GM19467 (cell line): ENCODE measurements at regions not wholly inside any gene's neighbourhood (a gene's known extent, or its start where the extent isn't known, plus 50 kb on each side); places are given as distances from the start of the nearest gene placed in this dataset.

Experiments
- ATAC-seq: cut with Tn5 transposase; IDR thresholded peaks from one replicate; pipeline ENCODE4 v1.9.1; 2021; ENCODE audit warnings: mild to moderate bottlenecking, moderate library complexity; ENCODE audit not compliant: unreplicated experiment

DNA sequence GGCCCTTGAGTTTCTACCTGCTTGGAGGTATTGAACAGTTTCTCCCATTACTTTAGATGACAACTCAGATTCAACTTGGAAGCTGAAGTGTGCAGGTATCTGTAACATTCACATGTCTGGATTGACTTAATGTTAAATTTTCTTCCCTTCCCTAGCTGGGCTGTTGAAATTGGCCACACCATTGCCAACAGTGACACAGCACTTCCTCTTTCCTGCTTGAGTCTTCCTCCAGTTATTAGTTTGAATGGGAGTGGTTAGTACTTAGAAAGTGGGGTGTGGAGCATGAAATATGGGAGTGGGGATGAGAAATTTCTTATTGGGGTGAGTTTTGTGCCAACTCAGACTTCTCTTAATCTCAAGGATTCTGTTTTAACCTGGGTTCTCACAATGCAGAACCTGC, 454.9 kb downstream of the KCNJ2 start:
- ATAC-seq: no peak

DNA sequence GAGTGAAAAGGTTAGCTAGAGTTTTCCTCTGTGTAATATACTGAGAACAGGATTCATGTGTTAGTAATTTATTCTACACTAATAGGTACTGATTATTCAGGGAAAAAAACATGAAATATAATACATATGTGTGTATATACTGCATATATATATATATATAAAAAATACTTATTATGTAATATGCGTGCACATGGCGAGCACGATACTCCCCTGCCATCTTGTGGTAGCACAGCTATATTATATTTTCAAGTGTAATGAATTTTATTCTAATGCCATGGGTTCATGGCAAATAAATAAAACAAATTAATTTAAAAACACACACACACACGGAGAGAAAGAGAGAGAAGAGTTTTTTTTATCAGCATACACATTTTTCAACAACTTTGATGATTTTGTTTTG, 460.6 kb downstream of the KCNJ2 start:
- no peak for ATAC-seq

DNA sequence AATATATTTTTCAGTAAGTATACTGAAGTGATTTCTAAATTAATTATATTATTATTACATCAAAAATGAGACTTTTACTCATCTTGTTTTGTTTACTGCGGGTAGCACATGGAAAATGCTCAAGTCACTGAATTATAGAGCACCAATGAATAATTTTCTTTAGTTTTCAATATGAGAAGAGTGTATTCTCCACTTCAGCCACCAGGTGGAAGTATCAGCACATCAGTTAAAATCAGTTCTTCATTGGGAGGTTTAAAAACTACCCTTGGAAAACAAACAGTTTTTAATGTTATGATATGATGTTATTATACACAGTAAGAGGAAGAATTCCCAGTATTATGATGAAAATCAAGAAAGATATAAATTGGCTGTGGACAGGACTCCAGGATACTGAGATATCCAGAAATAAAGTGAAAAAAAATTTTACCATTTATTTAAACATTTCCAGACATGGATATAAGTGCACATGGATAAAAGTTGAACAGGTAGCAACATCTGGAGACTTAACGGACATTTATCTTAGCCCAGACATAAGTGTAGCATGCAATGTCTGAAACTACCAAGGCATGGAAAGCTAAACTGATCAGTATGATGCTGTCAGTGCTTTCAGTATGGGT, 467.3 kb downstream of the KCNJ2 start:
- ATAC-seq: no peak

DNA sequence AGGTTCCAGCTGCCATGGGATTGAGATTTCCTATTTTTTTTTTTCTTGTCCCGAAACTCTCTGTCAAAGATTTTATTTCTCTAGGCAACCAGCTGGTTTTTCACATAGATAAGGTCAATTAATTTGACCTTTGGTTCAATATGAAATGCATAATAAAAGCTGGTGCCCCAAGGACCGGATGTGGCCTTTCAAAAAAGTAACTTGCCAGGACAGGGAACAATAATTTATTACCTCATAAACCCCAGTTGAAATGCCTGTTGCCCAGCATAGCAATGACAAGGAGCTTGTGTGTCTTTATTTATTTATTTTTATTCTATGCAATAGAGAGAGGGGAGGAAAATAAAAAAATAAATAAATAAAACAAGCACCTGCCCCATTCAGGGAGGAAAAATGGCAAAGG, 472.7 kb downstream of the KCNJ2 start:
- no peak for ATAC-seq

DNA sequence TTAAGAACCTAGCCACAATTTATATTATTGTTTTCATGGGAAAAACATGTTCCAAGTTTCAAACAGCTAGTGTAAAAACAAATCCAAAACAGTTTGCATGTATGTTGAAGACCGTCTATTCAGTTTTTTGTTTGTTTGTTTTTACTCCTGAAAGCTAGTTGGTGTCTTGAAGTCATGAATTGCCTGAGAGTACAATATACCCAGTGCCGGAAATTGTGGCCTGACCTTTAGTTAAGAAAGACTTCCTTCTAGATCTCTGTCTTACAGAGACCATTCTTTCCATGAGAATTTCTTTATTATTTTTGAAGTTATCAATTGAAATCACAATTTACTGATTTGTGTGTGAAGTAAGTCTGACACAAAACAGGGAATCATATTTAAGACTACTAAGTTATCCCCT, 474.8 kb downstream of the KCNJ2 start:
- ATAC-seq: no peak

DNA sequence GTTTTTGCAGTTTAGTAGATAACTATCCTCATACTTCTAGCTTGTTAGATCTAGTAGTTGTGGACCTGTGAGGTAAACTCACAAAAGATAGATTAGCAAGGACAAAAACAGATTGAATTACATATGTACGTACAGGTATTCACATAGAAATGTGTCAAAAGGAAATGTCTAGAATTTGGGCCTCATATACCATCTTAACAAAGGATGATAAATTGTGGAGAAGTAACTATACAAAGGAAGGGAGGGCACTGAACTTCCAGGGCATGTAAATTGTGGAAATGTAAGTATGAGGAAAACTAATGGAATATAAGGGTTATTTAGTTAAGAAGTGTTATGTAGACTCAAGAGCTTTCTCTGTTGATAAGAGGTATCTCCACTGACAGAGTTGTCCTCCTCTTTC, 477.3 kb downstream of the KCNJ2 start:
- ATAC-seq: no peak

DNA sequence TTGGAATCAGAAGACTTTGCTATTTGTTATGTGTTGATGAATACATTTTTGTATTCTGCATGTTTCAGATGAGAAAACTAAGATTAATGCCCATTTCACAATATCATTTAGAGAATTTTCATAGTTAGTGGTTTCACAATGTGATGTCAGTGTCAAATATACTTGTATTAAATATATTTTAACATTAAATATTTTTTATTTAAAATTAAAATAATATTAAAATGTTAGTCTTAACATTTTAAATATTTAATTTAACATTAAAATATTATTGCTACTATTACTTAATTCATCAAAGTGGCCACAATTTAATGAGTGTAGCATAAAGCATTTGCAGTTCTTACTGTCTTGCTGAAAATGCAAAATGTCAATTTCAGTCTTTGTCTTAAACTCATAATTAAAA, 478.8 kb downstream of the KCNJ2 start:
- no peak for ATAC-seq

DNA sequence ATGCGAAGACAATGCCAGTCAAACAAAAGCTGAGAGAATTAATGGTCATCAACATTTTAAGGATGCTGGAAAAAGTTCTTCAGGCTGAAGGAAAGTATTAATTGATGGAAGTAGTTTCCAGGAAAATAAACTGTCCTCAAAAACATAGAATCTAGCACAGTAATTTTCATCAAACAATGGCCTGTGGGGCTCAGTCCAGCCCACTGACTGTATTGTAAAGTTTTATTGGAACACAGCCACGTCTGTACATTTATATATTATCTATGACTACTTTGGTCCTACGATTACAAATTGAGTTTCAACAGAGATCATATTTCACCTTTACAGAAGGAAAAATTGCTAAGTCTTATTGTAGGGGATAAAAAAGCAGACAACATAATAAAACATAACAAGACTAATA, 484.5 kb downstream of the KCNJ2 start:
- ATAC-seq: no peak

DNA sequence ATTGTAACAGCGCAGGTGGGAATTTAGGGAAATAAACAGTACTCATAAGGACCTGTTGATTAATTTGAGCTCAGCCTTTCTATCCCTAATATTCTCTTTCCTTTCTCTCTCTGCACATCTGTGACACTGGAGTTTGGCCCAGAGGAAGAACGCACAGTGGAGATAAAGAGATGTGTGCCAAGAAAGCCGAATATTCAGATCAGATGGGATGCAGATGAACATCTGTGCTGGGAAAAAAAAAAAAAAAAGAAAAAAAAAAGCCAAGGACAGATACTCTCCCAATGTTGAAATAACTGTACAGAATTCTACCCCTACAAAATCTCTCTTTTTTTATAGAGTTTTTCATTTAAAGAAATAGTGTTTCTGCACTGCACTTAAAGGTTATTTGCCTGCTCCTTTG, 485.4 kb downstream of the KCNJ2 start:
- ATAC-seq: no peak

DNA sequence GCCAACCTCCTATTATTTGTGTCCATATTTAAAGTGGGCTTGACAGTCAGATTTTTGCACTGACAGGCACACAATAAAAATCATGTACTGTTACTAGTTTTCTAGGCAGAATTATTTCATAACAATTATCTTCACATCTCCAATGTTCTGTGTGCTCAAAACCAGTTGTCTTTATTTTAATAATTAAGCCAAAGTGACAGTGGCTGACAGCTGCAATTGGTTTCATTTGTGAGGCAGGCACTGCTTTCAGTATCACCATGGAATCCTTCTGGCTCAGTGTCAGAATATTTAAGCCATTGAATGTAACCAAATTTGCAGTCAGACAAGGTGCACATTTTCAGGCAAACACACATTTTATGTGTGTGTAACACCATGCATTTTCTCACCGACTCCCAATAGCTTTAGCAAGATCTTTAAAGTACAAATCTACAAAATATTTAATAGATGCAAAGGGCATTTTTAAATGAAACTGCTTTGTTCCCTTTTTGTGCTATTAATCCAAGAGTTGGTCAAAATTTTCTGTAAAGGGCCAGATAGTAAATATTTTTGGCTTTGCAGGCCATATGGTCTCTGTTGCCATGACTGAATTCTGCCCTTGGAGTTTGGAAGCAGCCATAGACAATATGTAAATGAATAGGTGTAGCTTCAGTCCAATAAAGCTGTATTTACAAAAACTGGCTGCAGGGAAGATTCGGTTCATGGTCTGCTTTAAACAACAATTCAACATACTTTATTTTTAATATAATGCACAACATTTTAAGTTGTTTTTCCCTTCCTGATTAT, 486.0 kb downstream of the KCNJ2 start:
- ATAC-seq: no peak

DNA sequence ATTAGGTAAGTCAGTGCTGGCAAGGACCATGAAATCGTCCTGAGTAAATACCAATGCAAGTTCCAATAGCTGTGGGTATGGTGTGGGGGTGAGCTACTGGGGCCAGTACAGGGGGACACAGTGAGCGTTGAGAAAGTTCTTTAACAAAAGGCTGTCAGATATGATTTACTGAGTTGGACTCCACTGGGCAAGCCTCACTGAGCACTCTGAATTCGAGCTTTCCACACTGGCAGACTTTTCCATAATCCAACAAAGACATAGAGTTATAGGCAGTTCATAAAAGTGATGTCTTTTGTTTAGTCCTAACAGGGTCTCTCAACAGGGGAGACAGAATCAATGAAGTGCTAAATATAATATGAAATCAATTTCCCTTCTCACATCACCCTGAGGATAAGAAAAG, 489.0 kb downstream of the KCNJ2 start:
- ATAC-seq: no peak

DNA sequence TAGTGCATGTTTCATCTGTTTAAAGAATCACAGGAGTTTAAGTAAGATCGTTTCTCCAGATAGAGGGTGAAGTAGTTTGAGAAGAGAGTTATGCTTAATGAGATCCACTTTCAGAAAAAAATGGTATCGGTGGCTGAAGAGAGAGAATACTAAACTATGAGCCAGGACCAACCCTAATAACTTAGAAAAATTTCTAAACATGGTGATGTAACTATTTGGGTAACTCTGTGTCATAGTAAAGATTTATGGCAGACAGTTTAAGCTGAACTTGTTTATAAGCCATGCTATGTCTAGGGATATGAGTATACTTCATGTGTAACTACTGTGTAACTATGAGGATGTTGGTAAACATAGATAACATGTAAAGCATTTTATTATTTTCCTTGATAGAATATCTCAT, 489.5 kb downstream of the KCNJ2 start:
- no peak for ATAC-seq

DNA sequence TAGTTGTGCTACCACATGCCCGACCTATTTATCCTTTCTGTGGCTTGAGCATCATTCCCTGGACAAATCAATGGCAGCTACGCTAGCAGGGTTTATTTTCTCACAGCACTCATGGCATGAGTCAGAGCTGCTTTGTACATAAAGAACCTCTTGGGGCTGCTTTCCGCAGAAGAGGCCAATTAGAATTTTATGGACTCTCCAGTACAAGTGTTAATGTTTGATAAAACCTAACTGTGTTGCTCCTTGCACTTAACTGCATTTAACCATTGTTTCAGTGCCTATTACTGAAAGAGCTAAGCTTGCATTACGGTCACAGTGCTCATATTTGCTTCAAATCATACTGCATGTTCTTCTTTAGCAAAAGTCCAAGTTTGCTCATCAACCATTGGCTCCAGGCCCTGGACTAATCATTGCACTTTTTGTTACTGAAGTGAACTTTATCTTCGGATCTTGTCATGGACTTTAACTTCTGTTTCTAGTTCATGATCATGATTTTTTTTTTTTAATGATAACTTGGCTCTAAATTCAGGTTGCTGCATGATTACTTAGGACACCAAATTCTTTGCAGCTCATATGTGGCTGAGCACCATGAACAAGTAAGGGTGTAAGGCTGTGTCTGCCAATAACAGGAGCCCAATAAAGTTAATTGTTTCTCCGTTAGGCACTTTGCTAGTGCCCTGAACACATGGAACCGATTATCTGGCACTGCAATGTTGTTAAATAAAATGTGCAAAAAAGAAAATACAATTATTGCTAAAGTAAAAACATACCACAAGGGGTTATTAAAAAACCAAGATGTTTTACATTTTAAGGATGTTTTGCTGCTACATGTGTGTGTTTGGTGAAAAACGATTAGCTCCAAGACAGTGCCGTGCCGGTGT, 492.2 kb downstream of the KCNJ2 start:
- no peak for ATAC-seq

DNA sequence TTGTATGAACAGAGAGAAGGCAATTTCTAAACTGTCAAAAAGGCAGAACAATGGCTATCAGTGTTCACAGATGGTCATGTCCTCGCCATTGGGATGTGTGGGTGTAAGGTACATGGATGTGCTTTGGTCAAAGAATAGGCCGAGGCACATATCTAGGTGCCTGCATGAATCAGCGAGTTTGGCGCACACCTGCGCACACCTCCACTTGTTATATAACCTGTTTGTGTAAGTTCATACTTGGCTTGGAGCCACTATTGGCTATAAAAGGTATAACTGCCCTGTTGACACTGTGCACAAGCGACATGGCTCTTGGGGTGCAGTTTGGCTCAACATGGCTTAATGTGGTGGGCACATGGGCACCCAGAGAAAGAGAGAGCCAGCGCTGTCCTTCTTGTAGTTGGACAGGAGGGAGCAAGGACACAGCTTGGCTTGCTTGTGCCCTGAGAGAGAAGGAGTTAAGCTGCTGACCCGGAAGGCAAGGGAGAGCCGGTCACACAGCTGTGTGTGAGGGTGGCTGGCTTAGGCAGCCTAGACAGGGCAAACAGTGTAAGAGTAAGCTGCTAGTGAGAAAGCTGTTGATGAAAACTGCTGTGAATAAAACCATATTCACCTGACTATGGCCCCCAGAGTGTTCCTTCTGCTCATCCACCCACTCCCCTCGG, 499.1 kb downstream of the KCNJ2 start:
- ATAC-seq: no peak

DNA sequence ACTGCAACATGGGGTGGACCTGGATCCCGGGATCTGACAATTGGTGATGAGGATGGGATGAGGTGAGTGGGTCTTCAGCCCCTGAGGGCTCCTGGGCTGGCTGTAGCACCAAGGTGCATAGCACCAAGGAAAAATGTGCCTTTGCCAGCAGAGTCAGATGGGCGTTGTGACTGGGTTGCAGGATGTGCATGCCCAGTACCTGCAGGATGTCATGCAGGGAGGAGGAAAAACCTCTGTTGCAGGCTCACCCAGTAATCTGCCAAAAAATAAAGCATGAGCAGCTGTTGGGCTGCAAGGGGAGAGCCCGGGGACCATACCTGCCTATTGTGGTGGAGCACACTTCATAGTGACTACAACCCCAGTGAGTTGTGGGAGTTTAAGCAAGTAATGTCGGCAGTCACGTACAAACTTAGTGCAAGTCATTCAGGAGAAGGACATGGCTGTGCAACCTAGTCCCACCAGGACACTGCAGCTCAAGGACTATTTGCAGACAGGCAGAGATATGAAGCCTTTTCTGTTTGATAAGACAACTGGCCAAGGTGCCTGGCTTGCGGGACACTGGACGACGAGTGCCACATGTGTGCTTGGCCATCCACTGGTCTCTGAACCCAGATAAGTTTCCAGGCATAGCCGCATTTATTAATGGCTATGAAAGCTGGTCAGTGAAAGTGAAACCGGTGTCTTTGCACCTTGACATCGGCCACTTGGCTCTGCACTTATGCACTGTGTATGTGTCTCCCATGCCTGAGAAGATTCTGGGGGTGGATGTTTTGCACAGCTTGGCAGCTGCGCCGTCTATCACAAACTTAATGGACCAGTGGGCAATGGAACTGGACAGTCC, 499.8 kb downstream of the KCNJ2 start:
- ATAC-seq: no peak

DNA sequence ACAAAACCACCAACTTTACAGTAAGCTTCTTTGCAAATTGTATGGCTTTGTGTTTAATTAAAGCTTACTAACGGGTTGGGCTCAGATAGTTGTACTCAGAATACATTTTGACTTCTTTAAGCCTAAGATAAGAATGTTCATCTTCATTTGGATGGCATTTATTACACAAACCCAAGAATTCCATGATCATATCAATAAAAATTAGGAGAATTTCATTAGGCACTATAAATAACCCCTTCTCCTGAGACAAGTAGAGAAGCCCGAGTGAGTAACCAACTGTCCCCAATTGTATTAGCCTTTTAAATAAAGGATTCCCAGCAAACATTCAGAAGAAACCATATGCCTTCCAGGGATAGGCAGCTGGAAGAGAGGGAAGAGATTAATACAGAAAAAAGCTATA, 504.7 kb downstream of the KCNJ2 start:
- ATAC-seq: no peak

DNA sequence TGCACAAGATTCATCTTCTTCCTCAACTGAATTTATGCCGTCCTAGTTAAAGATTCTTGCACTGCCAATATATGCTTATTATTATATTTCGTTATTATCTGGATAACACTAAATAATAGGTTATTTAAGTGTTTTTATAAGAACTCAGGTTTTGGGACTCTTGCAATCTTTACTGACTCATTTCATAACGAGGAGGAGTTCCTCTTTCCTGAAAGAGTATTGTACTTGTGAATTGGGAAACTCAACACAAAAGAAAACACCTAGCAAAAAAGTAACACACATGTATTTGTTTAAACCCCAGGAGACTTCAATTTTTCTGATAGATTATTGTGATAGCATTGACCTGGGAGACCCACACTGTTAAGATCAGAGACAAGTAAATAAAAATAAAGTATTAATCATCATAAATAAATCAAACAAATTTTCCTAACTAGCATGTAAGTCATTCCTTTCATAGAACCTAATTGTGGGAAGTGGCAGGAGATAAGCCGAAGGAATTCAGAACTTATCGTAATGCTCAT, 505.8 kb downstream of the KCNJ2 start:
- no peak for ATAC-seq

DNA sequence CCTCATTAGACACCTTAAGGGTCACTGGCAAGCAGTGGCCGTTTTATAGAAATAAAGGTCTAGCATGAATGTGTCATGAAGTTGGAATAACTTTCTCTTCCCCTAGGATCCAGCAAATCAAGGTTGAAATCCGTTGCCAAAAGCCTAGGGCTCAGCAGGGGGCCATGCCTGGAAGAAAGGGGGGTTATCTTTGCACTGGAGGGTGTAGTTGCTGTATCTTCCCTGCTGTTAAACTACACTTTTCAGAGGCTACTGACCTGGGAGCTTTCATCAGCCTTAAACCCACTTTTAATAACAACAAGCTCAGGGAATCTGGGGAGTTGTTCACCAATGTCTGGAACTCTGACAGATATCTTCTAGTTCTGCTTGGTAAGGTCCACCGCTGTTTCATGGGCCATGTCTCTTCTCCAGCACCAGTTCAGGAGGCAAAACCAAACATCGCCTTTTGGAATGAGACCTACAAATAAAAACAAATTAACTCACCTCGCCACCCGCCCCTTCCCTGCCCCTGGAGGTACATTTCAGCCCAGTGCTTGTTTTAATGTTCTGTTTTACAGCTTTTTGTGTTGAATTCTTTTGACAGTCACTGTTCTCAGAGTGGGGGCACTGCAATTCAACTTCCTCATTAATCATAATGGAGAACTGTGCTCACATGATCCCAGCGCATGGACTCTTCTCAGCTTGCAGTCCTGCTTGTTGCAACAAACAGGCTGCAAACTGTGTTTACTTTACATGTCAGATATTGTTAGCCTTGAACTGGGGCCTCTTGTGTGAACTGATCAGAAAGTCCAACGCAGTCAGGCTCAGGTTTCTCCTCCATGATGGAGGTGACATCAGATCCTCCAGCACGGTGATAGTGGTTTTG, 508.7 kb downstream of the KCNJ2 start:
- ATAC-seq: no peak

DNA sequence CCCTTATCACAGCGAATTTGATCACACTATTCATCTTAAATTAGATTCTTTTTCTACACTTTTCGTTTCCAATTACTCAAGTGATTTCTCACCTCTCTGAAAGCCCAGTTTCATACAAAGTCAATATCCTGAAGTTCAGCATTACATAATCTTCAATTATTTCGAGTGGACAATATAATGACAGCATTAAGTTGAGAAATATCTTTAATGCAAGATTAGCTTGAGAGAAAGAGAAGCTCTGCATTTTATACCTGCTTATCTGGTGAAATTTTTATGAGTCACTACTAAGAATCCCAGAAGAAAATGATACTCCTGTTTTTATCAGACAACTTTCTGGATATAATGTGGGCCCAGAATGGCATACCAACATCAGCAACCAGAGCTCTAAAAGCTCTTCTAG, 509.6 kb downstream of the KCNJ2 start:
- ATAC-seq: no peak
